Spleen (tissue), 7 donors: ENCODE measurements at regions not wholly inside any gene's neighbourhood (a gene's known extent, or its start where the extent isn't known, plus 50 kb on each side); places are given as distances from the start of the nearest gene placed in this dataset.

ENCODE experiments used
- POLR2A ChIP-seq, 3 donors: fragments of 450-650 bp; IDR thresholded peaks; one replicate each; pipeline ENCODE4 v1.5.1; 2017; ENCODE audit warnings: antibody characterized with exemption in 3 of 3, mild to moderate bottlenecking in 1 of 3
- TF ChIP-seq, protein P1 (sequence below), 11 experiments: fragments of 200-600 bp in 7 of 11; fragments of 450-650 bp in 4 of 11; sonication (generic) in 4 of 11; IDR thresholded peaks in 8 of 11; conservative IDR thresholded peaks in 3 of 11; 1 replicate in 7 of 11; 2 replicates in 4 of 11; pipeline versions ENCODE4 v1.4.0 to v1.8.0; 2016 to 2021; ENCODE audit warnings: antibody characterized with exemption in 11 of 11, inconsistent platforms in 4 of 11, mild to moderate bottlenecking in 1 of 11
- donor health status: DM: no; HTN: no; CAD: no; lungs with moderate emphysema.
- donor health status: DM: no; HTN: no; CAD: no.
- donor health status: DM: no; HTN: no; CAD: no.

DNA sequence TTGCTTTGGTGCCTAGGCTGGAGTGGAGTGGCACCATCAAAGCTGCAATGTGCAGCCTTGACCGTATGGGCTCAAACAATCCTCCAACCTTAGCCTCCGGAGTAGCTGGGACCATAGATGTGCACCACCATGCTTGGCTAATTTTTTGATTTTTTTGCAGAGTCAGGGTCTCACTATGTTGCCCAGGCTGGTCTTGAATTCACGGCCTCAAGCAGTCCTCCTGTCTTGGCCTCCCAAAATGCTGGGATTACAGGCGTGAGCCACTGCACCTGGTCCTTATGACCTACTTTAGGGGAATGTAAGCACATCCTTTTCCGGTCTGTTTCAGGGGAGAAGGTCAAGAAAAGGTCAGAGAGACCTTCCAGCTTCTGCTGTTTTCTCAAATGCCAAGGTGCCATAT is 53.4 kb upstream of the SPRED2 start:
- TF ChIP-seq, protein P1, sequence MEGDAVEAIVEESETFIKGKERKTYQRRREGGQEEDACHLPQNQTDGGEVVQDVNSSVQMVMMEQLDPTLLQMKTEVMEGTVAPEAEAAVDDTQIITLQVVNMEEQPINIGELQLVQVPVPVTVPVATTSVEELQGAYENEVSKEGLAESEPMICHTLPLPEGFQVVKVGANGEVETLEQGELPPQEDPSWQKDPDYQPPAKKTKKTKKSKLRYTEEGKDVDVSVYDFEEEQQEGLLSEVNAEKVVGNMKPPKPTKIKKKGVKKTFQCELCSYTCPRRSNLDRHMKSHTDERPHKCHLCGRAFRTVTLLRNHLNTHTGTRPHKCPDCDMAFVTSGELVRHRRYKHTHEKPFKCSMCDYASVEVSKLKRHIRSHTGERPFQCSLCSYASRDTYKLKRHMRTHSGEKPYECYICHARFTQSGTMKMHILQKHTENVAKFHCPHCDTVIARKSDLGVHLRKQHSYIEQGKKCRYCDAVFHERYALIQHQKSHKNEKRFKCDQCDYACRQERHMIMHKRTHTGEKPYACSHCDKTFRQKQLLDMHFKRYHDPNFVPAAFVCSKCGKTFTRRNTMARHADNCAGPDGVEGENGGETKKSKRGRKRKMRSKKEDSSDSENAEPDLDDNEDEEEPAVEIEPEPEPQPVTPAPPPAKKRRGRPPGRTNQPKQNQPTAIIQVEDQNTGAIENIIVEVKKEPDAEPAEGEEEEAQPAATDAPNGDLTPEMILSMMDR (IDR thresholded peaks at IDR 0.05 in 8 of 11, conservative IDR thresholded peaks at IDR 0.05 in 3 of 11) = no peak
- no peak for TF ChIP-seq POLR2A (IDR thresholded peaks at IDR 0.05)
